ENCODE measurements at regions not wholly inside any gene's neighbourhood (a gene's known extent, or its start where the extent isn't known, plus 50 kb on each side); places are given as distances from the start of the nearest gene placed in this dataset.
"Not testable (repeated sequence)": the region's sequence is repeated elsewhere in the genome, so short reads cannot be mapped to it uniquely, and the experiment has no call there.

- peak; percentile 72 for DNase-seq (ENCODE audit: low read depth, low spot score)
Observed at GRCh38 chr5:18329328-18329727, 695.1 kb downstream of the TAF11L14 start.

GRCh38 chr5:18333841-18334240 lies 699.6 kb downstream of the TAF11L14 start:
- no peak for DNase-seq (ENCODE audit: low read depth, low spot score)

- no peak for DNase-seq (ENCODE audit: low read depth, low spot score)
Observed at GRCh38 chr5:18334949-18335348, 700.7 kb downstream of the TAF11L14 start.

- no peak for DNase-seq (ENCODE audit: low read depth, low spot score)
Observed at GRCh38 chr5:18354828-18355227, 720.6 kb downstream of the TAF11L14 start.

- DNase-seq (ENCODE audit: low read depth, low spot score) = no peak
Observed at GRCh38 chr5:18357486-18357885, 723.2 kb downstream of the TAF11L14 start.

- DNase-seq (ENCODE audit: low read depth, low spot score) = no peak
Observed at GRCh38 chr5:18366234-18366633, 732.0 kb downstream of the TAF11L14 start.

GRCh38 chr5:18370531-18370930 lies 736.3 kb downstream of the TAF11L14 start:
- no peak for DNase-seq (ENCODE audit: low read depth, low spot score)

GRCh38 chr5:18375641-18376040 lies 741.4 kb downstream of the TAF11L14 start:
- DNase-seq (ENCODE audit: low read depth, low spot score) = no peak

- DNase-seq (ENCODE audit: low read depth, low spot score) = no peak
Observed at GRCh38 chr5:18378066-18378465, 743.8 kb downstream of the TAF11L14 start.

GRCh38 chr5:18379189-18379588 lies 744.9 kb downstream of the TAF11L14 start:
- DNase-seq (ENCODE audit: low read depth, low spot score) = no peak

- DNase-seq (ENCODE audit: low read depth, low spot score) = no peak
Observed at GRCh38 chr5:18380729-18381362, 746.6 kb downstream of the TAF11L14 start.

- peak; percentile 89 for DNase-seq (ENCODE audit: low read depth, low spot score)
Observed at GRCh38 chr5:18393565-18394442, 759.5 kb downstream of the TAF11L14 start.

GRCh38 chr5:18394443-18394804 lies 760.2 kb downstream of the TAF11L14 start:
- no peak for DNase-seq (ENCODE audit: low read depth, low spot score)

GRCh38 chr5:18395126-18396110 lies 761.2 kb downstream of the TAF11L14 start:
- DNase-seq (ENCODE audit: low read depth, low spot score) = no peak

- DNase-seq (ENCODE audit: low read depth, low spot score) = no peak
Observed at GRCh38 chr5:18397371-18397770, 763.1 kb downstream of the TAF11L14 start.

GRCh38 chr5:18397891-18398290 lies 763.6 kb downstream of the TAF11L14 start:
- DNase-seq (ENCODE audit: low read depth, low spot score) = no peak

GRCh38 chr5:18399461-18400327 lies 765.4 kb downstream of the TAF11L14 start:
- DNase-seq (ENCODE audit: low read depth, low spot score) = not testable (repeated sequence)

GRCh38 chr5:18403141-18403540 lies 768.9 kb downstream of the TAF11L14 start:
- DNase-seq (ENCODE audit: low read depth, low spot score) = no peak

GRCh38 chr5:18403941-18404438 lies 769.7 kb downstream of the TAF11L14 start:
- no peak for DNase-seq (ENCODE audit: low read depth, low spot score)

GRCh38 chr5:18420711-18421110 lies 786.5 kb downstream of the TAF11L14 start:
- no peak for DNase-seq (ENCODE audit: low read depth, low spot score)

GRCh38 chr5:18433336-18433735 lies 799.1 kb downstream of the TAF11L14 start:
- DNase-seq (ENCODE audit: low read depth, low spot score) = no peak
